NCI-H345 (cell line): ENCODE measurements at regions not wholly inside any gene's neighbourhood (a gene's known extent, or its start where the extent isn't known, plus 50 kb on each side); places are given as distances from the start of the nearest gene placed in this dataset.

Source experiments
- DNase-seq: peaks from one replicate; lab custom pipeline; 2025; lab: John Stamatoyannopoulos, UW

DNA sequence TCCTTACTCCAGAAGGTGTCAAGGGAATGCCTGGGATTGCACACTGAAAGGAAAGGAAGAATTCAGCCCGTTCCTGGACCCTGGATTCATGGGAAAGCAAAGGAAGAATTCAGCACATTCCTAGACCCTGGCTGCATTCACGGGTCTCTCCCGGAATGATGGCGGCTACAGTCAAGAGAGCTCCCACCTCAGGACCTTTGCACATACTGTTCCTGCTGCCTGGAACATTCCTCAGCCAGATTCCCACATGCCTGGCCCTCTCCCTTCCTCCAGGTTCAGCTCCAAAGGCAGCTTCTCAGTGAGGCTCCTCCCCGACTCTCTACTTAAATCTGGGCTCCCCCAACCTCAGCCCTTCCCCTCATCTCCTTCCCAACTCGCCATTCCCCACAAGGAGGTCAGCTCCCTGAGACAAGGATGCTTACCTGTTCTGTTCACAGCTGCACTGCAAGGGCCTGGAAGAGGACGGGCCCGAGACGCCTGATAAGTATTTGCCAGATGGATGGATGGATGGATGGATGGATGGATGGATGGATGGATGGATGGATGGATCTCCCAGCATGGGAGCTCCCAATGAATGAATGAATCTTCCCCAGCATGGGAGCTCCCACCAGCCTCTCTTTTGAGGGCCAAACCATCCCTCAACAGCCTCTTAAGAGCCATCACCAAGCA, 77.4 kb downstream of the NCOR2 start:
- no peak for DNase-seq

DNA sequence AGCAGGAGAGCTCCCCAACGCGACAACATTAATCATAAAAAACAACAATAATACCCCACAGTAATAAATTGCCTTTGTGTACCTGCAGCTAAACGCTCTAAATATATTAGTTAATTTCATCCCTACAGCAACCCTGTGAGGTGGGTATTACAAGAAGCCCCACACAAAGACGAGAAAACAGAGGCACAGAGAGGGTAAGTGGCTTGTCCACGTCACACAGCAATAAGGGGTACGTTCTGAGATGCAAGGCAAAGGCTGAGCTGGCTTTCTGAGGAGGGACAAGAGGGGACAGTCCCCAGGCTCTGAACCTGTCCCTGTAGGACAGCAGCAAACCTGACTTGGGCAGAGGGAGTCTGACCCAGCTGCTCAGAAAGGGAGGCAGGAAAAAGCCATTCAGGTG, 78.2 kb downstream of the NCOR2 start:
- DNase-seq: no peak

DNA sequence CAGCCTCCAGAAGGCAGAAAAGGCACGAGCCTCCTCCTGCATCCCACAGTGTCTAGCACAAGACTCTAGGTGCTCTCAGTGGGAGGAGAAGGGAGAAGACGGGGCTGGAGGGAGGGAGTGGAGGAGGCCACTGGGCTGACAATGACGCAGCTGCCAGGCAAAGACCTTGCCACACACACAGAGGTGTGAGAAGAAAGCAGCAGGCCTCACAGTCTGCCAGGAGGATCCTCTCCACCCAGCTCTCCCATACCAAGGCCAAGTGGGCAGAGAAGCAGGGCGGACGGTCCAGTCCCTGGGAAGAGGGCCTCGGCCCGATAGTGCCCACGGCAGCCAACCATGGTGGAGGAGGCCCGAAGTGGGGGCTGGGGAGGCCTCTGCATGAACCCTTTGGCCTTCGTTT, 78.9 kb downstream of the NCOR2 start:
- no peak for DNase-seq

GRCh38 chr12:124487834-124488165, 79.6 kb downstream of the NCOR2 start:
- no peak for DNase-seq

- no peak for DNase-seq
Observed at GRCh38 chr12:124487066-124487833, 80.2 kb downstream of the NCOR2 start.

- no peak for DNase-seq
Observed at GRCh38 chr12:124486346-124486963, 81.0 kb downstream of the NCOR2 start.

GRCh38 chr12:124485371-124485770, 82.0 kb downstream of the NCOR2 start:
- DNase-seq: no peak

DNA sequence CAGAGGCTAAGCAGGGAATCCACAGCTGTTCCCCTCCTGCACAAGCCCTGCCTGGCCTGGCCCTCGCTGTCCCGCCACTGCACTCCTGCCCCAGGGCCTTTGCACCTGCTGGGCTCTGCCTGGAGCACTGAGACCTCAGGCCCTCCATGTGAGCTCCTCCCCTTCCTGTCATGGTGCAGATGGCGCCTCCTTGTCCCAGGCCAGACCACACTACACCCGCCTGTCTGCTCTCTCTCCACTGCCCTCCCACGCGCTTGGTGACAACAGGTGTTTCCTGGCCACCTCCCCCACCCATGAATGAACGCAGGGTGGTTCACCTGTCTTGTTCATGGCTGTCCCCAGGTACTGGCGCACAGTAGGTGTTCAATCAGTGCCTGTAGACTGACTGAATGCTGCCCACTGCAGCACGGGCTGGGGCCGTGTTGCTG, 82.9 kb downstream of the NCOR2 start:
- no peak for DNase-seq

DNA sequence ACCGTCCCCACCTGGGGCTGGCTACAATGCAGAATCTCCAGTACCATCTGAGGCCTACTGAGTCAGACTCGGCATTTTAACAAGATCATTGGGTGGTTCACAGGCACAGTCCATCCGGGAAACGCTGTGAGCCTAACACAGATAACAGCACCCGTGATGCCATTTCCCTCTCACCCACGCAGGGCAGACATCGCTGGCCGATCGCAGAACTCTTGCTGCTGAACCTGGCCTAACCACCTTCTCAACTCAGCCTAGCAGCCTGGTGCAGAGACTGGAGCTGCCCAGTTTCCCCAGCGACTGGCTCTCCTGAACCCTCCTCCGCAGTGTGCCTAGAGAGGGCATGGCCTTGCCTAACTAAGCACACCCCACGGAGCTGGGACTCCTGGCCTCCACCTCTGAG, 83.3 kb downstream of the NCOR2 start:
- DNase-seq: no peak

GRCh38 chr12:124482901-124483799, 84.3 kb downstream of the NCOR2 start:
- no peak for DNase-seq

DNA sequence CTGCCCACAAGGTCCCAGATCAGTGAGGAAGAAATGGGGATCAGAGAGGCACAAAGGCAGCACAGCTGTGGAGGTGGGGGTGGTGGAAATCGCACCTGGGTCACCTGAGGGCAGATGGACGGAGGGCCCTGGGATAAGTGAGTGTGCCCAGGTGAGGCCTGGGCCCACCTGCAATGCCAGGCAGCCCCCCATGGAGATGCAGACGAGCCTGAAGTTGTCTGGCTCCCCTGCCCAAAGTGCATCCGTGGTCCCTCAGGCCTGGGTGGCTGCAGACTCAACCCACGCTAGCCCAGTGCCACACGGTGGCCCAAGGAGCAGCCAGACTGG, 84.9 kb downstream of the NCOR2 start:
- DNase-seq: no peak

GRCh38 chr12:124481772-124482566, 85.4 kb downstream of the NCOR2 start:
- DNase-seq: no peak

DNA sequence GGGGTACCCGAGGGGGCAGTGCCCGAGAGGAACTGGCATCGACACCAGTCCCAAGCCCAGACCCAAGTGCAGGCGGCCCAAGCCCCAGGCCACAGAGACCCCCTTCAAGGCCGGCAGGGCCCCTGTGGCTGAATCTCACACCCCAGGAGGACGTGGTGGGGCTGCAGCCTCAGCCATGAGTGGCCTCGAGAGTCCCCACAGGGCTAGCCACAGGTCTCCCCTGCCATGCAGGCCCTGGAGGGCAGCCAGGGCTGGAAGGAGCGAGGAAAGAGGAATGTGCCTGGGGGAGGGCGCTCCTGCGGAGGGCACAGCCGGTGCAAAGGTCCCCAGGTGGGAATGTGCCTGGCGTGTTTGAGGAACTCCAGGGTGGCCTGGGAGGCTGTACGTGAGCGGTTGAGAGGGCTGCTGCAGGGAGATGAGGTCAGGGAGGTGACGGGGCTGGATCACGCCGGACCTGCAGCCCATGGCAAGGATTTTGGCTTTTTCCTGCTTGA, 86.1 kb downstream of the NCOR2 start:
- DNase-seq: no peak

- DNase-seq: no peak
Observed at GRCh38 chr12:124480469-124481256, 86.7 kb downstream of the NCOR2 start.

GRCh38 chr12:124479680-124480468, 87.5 kb downstream of the NCOR2 start:
- DNase-seq: no peak

DNA sequence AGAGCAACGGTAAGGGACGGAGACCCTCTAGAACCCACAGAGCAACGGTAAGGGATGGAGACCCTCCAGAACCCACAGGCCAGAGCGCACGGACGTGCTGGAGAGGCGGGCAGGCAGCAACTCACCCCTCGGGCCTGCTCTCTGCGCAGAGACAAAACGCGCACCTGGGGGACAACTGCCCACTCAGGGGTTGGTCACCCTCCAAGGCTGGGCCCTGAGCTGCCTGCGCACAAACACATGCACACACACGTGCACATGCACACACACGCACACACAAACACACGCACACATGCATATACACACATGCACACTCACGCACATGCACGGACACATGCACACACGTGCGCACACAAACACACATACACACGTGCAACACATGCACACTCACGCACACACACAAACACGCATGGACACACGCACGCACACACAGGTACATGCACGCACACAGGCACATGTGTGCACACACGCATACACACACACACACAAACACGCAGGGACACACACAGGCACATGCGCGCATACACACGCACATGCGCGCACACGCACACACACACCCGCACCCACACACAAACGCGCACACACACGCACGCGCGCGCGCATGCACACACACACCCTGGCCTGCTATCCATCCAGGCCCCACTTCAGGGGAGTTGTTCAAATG, 88.3 kb downstream of the NCOR2 start:
- no peak for DNase-seq

GRCh38 chr12:124478416-124478815, 89.0 kb downstream of the NCOR2 start:
- DNase-seq: no peak

GRCh38 chr12:124477107-124477915, 90.1 kb downstream of the NCOR2 start:
- no peak for DNase-seq
